T-helper 2 cell treated with Interferon-gamma antibody and Interleukin-4, amounts not matched to agents 100 ng/mL and 5 ng/mL, for 36 hours (primary cell): ENCODE measurements at regions not wholly inside any gene's neighbourhood (a gene's known extent, or its start where the extent isn't known, plus 50 kb on each side); places are given as distances from the start of the nearest gene placed in this dataset.

Experiments used
- intact Hi-C: fragments of 100-400 bp; cut with micrococcal nuclease; formaldehyde crosslinking; loops from one replicate; pipeline ENCODE4 v1.15.1; 2023

- intact Hi-C loops = no loop called here
Observed at GRCh38 chr2:15997728-15998280, 57.5 kb downstream of the MYCN start.

GRCh38 chr2:15996536-15997423 is 56.4 kb downstream of the MYCN start:
- intact Hi-C loops = no loop called here
